ENCODE measurements at regions not wholly inside any gene's neighbourhood (a gene's known extent, or its start where the extent isn't known, plus 50 kb on each side); places are given as distances from the start of the nearest gene placed in this dataset.
A peak's percentile ranks its signal among the peaks of the same experiment; 100 is the strongest.

- TF ChIP-seq CREM (IDR thresholded peaks at IDR 0.05; ENCODE audit: low read depth) (no peak), RELA (IDR thresholded peaks at IDR 0.05; ENCODE audit: borderline replicate concordance, partially characterized antibody) (no peak), KAT2A (conservative IDR thresholded peaks at IDR 0.05; ENCODE audit: control insufficient read depth, low read depth, low read length) (no peak), ZNF274 (IDR thresholded peaks at IDR 0.05; ENCODE audit: insufficient read depth, insufficient read length) (no peak), SMARCA5 (IDR thresholded peaks at IDR 0.05) (no peak), ESRRA (IDR thresholded peaks at IDR 0.05; ENCODE audit: low read length) (no peak), SMAD1 (IDR thresholded peaks at IDR 0.05; ENCODE audit: low read depth, partially characterized antibody) (no peak)
Observed at GRCh38 chr5:159439002-159439401, 108.7 kb upstream of the IL12B start (continued).

GRCh38 chr5:159440235-159440634, 109.9 kb upstream of the IL12B start:
- POLR2A ChIA-PET: interaction anchor here (0.7 kb wide), 1 partner anchor 14 kb away, joined by 3 read pairs; no protein-coding TSS in a partner anchor
- no peaks in the 10 kb centered on the region for H3K36me3 ChIP-seq (ENCODE audit: control insufficient read depth in 2 of 2, insufficient read depth in 2 of 2, low read length in 1 of 2)
- SMC1A ChIA-PET (ENCODE audit: uncharacterized antibody, unreplicated experiment): interaction anchor here (0.7 to 4.7 kb wide), 10 partner anchors 9 to 547 kb away, joined by 4 to 33 read pairs (median 5); no protein-coding TSS in a partner anchor
- H2AFZ ChIP-seq (ENCODE audit: control insufficient read depth, low read depth, low read length): no peak overlapping the region
- H3K4me1 ChIP-seq (ENCODE audit: control insufficient read depth, insufficient read depth, low read length): no peaks in the 10 kb centered on the region
- no peaks in the 10 kb centered on the region; the same call in 1 of the 2 replicates for H4K20me1 ChIP-seq (ENCODE audit: control insufficient read depth, insufficient read depth)
- H3K27me3 ChIP-seq (replicated peaks in 1 of 2; ENCODE audit: control insufficient read depth in 2 of 2, insufficient read depth in 2 of 2, low read length in 1 of 2): no peaks in the 10 kb centered on the region
- 56% methylated on average over 7 of the region's 7 CpGs for WGBS (ENCODE audit: insufficient coverage, insufficient replicate concordance, low lambda C conversion rate, missing lambda C conversion rate)
- intact Hi-C loops (cut with micrococcal nuclease; ENCODE audit: unreplicated experiment): loop anchor here (1.0 to 5.0 kb wide), 2 partner anchors 108 to 154 kb away; partner anchors contain the start of gene IL12B
- RAD21 ChIA-PET (ENCODE audit: unreplicated experiment): interaction anchor here (0.9 to 4.6 kb wide), 5 partner anchors 12 to 283 kb away, joined by 3 to 34 read pairs (median 9); no protein-coding TSS in a partner anchor
- in situ Hi-C loops (cut with MboI): loop anchor here (10.0 kb wide), 1 partner anchor 475 kb away; the partner anchor contains the start of gene ADRA1B
- H3K27ac ChIP-seq (ENCODE audit: control insufficient read depth, insufficient read depth): no peak overlapping the region
- H3K9me3 ChIP-seq (replicated peaks; ENCODE audit: control insufficient read depth, insufficient read depth, low read length): no peaks in the 10 kb centered on the region; the same call in 2 of the 3 replicates
- H3K79me2 ChIP-seq (ENCODE audit: control insufficient read depth, insufficient read depth, low read length): no peaks in the 10 kb centered on the region
- CTCF ChIA-PET: interaction anchor here (0.9 to 7.1 kb wide), 11 partner anchors 9 to 548 kb away, joined by 3 to 60 read pairs (median 6); no protein-coding TSS in a partner anchor
- ATAC-seq (peak; percentile 94), DNase-seq (ENCODE audit: low read depth, low spot score) (no peak), FAIRE-seq (no peak)
- no TSS peak for BruUV-seq (replicated peaks)
- H3K4me3 ChIP-seq: no peak overlapping the region
- no peak overlapping the region for H3K4me2 ChIP-seq (ENCODE audit: control insufficient read depth, insufficient read depth)
- no peak overlapping the region for H3K9ac ChIP-seq (ENCODE audit: control insufficient read depth, insufficient read depth, low read length)
- TF ChIP-seq CHD4 (IDR thresholded peaks at IDR 0.05) (no peak), HDGF (IDR thresholded peaks at IDR 0.05) (0 out of 2 replicates have a peak, but pooled peaks have one; percentile 18), POLR2AphosphoS5 (IDR thresholded peaks at IDR 0.05; ENCODE audit: low read length) (no peak), SIX5 (IDR thresholded peaks at IDR 0.05; ENCODE audit: low read depth, low read length, severe bottlenecking) (no peak), ZBTB11 (CRISPR knock-in tag; IDR thresholded peaks at IDR 0.05) (no peak), YY1 (IDR thresholded peaks at IDR 0.05; ENCODE audit: low read depth, low read length) (no peak), ZNF217 (IDR thresholded peaks at IDR 0.05) (no peak), SREBF2 (IDR thresholded peaks at IDR 0.05; ENCODE audit: low read length) (no peak), RAD21 (IDR thresholded peaks at IDR 0.05; ENCODE audit: insufficient read depth, low read depth, low read length) (peak; percentile 55), IKZF1 (conservative IDR thresholded peaks at IDR 0.05) (0 out of 2 replicates have a peak, but pooled peaks have one; percentile 30), E4F1 (IDR thresholded peaks at IDR 0.05; ENCODE audit: borderline replicate concordance, partially characterized antibody) (no peak), ATF7 (IDR thresholded peaks at IDR 0.05; ENCODE audit: low read depth) (no peak), IRF4 (IDR thresholded peaks at IDR 0.05; ENCODE audit: low read depth, low read length) (0 out of 2 replicates have a peak, but pooled peaks have one; percentile 31)

Measured in GM12878 (cell line).